Fibroblast of skin of abdomen (primary cell): ENCODE measurements at regions not wholly inside any gene's neighbourhood (a gene's known extent, or its start where the extent isn't known, plus 50 kb on each side); places are given as distances from the start of the nearest gene placed in this dataset.
A peak's percentile ranks its signal among the peaks of the same experiment; 100 is the strongest.

ENCODE experiments used
- DNase-seq: peaks from one replicate; pipeline ENCODE4 v3.0.0-alpha.2; 2013

GRCh38 chr7:132733860-132734259 is 157.6 kb upstream of the PLXNA4 start:
- DNase-seq, result no peak

- no peak for DNase-seq
Observed at GRCh38 chr7:132732321-132732865, 156.1 kb upstream of the PLXNA4 start.

DNA sequence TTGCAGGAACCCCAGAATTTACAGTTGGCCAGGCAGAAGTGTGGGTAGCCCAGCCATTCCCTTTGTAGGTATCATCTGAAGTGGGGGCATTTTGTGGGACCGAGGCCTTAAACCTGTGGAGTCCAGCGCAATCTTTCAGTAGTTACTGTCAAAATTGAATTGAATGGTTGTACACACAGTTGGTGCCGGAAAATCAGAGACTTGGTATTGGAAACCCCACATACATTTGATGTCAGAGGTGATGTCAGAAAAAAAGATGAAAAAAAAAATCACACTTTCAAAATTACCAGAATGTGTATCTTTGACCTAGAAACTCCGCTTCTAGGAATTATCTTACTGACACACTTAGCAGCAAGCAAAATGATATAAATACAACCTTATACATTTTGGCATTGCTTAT is 153.8 kb upstream of the PLXNA4 start:
- DNase-seq, result no peak

GRCh38 chr7:132723506-132724081 is 147.3 kb upstream of the PLXNA4 start:
- peak; percentile 18 for DNase-seq

GRCh38 chr7:132720835-132721234 is 144.6 kb upstream of the PLXNA4 start:
- DNase-seq, result no peak

DNA sequence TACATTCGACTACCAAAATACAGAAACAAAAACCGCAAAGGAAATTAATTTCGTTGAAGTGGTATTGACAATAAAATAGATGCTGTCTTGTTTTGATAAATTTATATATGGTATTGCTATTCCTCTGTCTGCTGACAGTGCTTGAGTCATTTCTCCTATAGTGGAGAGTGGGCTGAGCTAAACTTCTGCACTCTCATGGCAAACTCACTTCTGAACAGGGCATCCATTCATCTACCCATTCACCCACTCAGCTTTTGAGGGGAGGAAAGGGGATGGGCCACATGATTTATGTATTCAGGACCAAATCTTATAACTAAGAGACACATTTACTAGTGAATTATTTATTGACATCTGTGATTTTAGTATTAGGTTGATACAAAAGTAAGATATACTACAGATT is 137.6 kb upstream of the PLXNA4 start:
- DNase-seq, result no peak

DNA sequence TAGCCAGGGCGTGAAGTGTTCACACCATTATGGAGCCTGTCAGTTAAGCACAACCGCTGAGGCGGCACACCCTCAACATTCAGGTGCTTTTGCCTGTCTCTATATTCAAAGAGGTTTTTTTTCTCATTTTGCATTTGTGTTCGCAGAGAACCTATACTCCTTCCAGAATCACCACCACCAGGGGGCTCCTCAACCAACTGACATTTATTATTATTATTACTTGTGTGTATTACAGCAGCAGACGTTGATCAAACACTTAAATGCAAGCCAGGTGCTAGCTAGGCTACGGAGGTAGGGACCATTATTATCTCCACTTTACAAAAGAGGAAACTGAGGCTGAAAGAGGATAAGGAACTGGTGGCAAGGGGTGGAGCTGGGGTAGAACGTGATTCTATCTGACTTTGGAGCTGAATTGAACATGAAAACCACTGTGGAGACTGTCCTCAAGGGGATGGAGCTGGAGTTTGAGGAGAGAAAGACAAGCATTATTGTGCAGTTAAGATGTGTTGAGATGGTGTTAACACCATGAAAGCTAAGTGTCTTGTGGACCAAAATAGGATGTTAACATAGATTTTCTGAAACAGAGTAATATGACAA is 133.8 kb upstream of the PLXNA4 start:
- DNase-seq, result peak; percentile 16

DNA sequence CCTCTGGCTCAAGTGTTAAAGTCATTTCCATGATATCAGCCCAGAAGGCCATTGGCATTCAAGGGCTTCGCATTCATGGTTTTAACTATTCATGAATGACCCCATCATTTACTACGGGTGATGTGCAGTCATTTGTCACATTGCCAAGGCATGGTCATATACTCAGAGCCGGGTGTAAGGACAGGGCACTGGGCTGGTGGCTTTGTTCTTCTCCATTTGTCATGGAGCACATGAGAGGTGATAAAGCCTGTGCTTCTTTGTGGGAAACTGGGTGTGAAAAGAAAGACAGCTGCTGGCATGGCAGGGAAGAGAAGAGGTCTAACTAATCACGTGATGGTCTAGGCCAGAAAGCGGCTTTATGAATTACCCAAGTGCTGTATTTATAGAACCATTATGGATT is 132.2 kb upstream of the PLXNA4 start:
- no peak for DNase-seq

DNA sequence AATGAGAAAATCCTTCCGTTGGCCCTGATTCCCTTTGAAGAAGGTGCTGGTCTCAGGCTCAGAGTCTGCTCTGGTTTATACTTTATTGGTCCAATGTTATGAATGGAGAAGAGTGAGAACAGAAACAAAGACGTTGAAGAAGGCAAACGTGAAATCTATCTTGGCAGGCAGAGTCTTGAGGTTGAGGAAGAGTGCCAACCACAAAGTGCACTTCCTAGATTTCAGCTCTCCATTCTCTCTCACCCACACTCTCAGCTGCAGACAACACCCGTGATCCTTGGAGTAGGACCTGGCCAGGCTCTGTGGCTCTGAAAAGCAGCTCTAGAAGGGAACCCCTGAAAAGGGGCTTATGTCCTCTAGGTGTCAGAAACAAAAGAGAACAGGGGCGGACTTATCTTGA is 128.9 kb upstream of the PLXNA4 start:
- no peak for DNase-seq

- no peak for DNase-seq
Observed at GRCh38 chr7:132703742-132704141, 127.5 kb upstream of the PLXNA4 start.

GRCh38 chr7:132697003-132697402 is 120.7 kb upstream of the PLXNA4 start:
- no peak for DNase-seq

- no peak for DNase-seq
Observed at GRCh38 chr7:132696332-132696731, 120.1 kb upstream of the PLXNA4 start.

DNA sequence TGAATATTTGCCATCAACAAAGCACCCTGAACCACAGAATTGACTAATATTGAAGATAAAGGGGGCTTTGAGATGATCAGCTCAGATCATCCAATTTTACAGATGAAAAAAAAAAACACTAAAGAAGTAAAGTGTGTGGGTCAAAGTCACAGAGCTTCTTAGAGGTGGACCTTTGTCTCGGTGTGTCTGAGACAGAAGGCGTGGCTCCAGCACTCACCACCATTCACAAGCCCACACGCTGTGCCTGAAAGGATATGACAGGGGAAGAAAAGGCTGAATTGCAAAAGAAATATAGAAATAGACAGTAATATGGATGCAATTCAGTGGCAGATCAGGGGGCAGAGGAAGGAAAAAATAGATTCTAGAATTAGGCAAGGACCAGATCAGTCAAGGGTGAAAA is 114.9 kb upstream of the PLXNA4 start:
- DNase-seq, result no peak

DNA sequence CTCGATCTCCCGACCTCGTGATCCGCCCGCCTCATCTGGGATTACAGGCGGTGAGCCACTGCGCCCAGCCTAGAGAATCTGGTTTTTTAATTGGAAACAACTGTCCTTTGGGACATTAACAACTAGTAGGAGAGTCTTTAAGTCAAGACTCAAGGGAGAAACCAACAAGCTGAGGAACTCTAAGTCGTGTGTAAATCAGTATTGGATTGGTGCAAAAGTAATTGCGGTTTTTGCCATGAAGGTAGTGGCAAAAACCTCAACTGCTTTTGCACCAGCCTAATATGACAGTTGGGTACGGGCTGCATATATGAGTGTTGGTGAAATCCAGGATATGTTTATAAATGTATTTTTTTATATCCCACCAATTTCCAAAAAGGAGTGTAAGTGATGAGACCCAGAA is 113.9 kb upstream of the PLXNA4 start:
- DNase-seq, result no peak

DNA sequence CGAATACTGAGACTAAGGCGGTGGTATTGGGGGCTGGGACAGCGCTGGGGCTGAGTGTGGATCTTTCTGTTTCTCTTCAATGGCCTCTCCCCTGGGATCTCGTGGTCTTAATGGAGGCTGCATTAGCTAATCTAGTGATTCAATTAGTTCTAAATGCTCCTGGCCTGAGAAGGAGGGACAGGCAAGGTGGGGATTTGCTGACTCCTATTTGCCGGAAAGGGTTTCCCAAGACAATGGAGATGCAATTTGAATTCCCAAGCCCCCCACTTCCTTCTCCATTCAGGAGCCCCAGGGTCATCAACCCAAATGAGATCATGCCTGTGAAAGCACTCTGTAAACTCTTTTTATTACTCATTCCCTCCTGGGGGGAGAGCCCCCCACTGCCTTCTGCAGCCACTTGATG is 111.7 kb upstream of the PLXNA4 start:
- DNase-seq, result no peak

- DNase-seq, result no peak
Observed at GRCh38 chr7:132687016-132687415, 110.7 kb upstream of the PLXNA4 start.

- DNase-seq, result no peak
Observed at GRCh38 chr7:132685277-132685676, 109.0 kb upstream of the PLXNA4 start.

- no peak for DNase-seq
Observed at GRCh38 chr7:132683896-132684690, 107.8 kb upstream of the PLXNA4 start.

GRCh38 chr7:132681951-132682350 is 105.7 kb upstream of the PLXNA4 start:
- DNase-seq, result no peak

GRCh38 chr7:132680590-132680989 is 104.3 kb upstream of the PLXNA4 start:
- DNase-seq, result no peak

DNA sequence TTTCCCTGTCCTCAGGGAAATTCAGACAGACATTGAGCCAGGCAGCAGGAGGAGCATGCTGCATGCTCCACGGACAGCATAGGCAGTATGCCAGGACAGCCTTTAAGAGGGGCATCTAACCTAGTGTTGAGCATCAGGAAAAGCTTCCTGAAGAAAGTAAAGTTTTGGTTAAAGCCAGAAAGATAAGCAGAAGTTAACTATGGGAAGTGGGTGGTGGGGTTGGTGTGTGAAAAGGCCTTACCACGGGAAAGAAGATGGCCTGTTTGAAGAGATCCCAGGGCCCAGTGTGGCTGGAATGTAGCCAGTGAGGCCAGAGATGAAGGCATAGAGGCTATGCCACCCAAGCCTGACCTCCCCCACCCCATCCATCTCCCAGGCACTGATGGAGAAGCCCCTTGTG is 102.4 kb upstream of the PLXNA4 start:
- DNase-seq, result no peak

- peak; percentile 12 for DNase-seq
Observed at GRCh38 chr7:132677918-132678317, 101.6 kb upstream of the PLXNA4 start.

DNA sequence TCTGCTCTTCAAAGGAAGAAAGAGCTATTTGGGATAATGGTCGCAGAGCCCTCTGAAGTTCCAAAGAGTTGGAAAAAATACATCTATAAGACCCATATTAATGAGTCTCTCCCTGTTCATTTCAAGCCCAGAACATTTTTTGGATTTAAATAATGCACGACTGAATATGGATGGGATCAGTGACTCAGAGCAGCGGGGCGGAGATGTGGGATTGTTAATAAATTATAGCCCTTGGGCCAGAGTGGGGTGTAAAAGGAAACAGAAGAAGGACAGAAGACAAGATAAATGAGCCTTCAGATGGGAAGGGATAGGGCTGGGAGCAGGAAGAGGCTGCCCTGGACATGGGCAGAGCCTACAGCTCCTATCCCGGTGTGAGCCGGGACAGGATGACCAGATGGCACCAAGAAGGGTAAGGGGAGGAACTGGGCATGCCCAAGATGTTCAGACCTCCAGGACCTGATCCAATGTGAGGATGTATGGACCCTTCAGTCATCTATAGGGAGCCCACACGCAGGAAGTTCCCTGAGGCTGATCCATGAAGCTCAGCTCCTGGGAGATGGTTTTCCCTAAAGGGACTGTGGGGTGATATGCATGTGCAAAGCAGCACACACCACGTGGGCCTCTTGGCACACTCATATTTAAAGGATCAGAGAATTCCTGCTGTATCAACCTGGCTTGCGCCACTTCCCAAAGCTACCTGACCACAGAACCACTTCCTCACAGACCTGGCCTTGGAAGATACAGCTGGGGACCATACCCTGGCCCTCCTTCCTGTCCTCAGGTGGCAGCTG is 96.1 kb upstream of the PLXNA4 start:
- no peak for DNase-seq
